ENCODE measurements at regions not wholly inside any gene's neighbourhood (a gene's known extent, or its start where the extent isn't known, plus 50 kb on each side); places are given as distances from the start of the nearest gene placed in this dataset.

DNA sequence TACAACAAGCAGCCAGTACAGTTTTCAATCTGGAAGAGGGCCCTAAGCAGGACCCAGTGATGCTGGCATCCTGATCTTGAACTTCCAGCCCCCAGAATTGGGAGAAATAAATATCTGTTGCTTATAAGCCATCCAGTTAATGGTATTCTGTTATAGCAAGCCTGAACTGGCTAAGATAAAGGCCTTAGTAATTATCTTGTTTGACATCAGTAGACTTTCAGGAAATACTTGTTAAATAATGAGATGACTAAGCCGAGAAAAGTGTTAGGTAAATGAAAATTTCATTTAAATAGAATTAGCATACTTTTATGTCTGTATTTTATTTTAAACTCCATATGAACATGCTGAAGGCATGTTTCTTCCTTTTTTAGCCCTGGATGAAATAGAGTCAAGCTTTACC lies 188.2 kb downstream of the OLFM4 start:
- H2AFZ ChIP-seq (ENCODE audit: low read depth, low read length), result no peak overlapping the region
- peaks cover 2% of the 10 kb centered on the region for H3K9me3 ChIP-seq (replicated peaks; ENCODE audit: control insufficient read depth, insufficient read depth, low read length)
- no peaks in the 10 kb centered on the region for H3K36me3 ChIP-seq (ENCODE audit: control insufficient read depth in 2 of 2, extremely low read depth in 1 of 2, insufficient read depth in 2 of 2, low read length in 2 of 2)
- H3K4me3 ChIP-seq (replicated peaks in 1 of 3; ENCODE audit: insufficient read depth in 1 of 3, low read depth in 1 of 3, low read length in 3 of 3), result no peak overlapping the region
- no TSS peak for BruUV-seq (replicated peaks)
- TF ChIP-seq MYC (IDR thresholded peaks at IDR 0.05; ENCODE audit: low read depth, low read length), result no peak
- TF ChIP-seq, protein P1, sequence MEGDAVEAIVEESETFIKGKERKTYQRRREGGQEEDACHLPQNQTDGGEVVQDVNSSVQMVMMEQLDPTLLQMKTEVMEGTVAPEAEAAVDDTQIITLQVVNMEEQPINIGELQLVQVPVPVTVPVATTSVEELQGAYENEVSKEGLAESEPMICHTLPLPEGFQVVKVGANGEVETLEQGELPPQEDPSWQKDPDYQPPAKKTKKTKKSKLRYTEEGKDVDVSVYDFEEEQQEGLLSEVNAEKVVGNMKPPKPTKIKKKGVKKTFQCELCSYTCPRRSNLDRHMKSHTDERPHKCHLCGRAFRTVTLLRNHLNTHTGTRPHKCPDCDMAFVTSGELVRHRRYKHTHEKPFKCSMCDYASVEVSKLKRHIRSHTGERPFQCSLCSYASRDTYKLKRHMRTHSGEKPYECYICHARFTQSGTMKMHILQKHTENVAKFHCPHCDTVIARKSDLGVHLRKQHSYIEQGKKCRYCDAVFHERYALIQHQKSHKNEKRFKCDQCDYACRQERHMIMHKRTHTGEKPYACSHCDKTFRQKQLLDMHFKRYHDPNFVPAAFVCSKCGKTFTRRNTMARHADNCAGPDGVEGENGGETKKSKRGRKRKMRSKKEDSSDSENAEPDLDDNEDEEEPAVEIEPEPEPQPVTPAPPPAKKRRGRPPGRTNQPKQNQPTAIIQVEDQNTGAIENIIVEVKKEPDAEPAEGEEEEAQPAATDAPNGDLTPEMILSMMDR (IDR thresholded peaks at IDR 0.05; ENCODE audit: extremely low read depth in 1 of 2, insufficient read depth in 1 of 2, low read depth in 1 of 2, low read length in 2 of 2), result no peak
- TF ChIP-seq GATA2 (IDR thresholded peaks at IDR 0.05; ENCODE audit: insufficient read depth, insufficient read length, low read depth, low read length), result no peak
- TF ChIP-seq, protein P2, sequence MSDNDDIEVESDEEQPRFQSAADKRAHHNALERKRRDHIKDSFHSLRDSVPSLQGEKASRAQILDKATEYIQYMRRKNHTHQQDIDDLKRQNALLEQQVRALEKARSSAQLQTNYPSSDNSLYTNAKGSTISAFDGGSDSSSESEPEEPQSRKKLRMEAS (IDR thresholded peaks at IDR 0.05; ENCODE audit: insufficient read depth, insufficient read length), result no peak
- no peak for TF ChIP-seq JUN (IDR thresholded peaks at IDR 0.05; ENCODE audit: borderline replicate concordance, insufficient read depth, insufficient read length, low read depth)
- no peak for TF ChIP-seq POLR2AphosphoS5 (IDR thresholded peaks at IDR 0.05; ENCODE audit: insufficient read depth, low read depth, low read length)
- TF ChIP-seq EZH2 (IDR thresholded peaks at IDR 0.05; ENCODE audit: borderline replicate concordance, low read depth, low read length, severe bottlenecking), result no peak
- no peak for TF ChIP-seq POLR2A (IDR thresholded peaks at IDR 0.05; ENCODE audit: low read depth, low read length)
- TF ChIP-seq FOS (IDR thresholded peaks at IDR 0.05; ENCODE audit: borderline replicate concordance, insufficient read depth, low read length), result no peak
- H3K27me3 ChIP-seq (ENCODE audit: control insufficient read depth in 2 of 2, insufficient read depth in 2 of 2, low read length in 2 of 2), result no peaks in the 10 kb centered on the region
- no peak overlapping the region for H3K9ac ChIP-seq (replicated peaks; ENCODE audit: extremely low read depth, insufficient read depth, low read length)
- intact Hi-C loops (cut with micrococcal nuclease) (no loop called here), dilution Hi-C loops (cut with MboI; ENCODE audit: extremely low pct_ligation_motif_present, low sequenced_read_pairs) (no loop called here)
- FAIRE-seq, result no peak
- H3K9me1 ChIP-seq (replicated peaks; ENCODE audit: control insufficient read depth, extremely low read depth, insufficient read depth, low read length), result no peaks in the 10 kb centered on the region
- no peak overlapping the region for H3K4me2 ChIP-seq (ENCODE audit: insufficient read depth, low read length)
- no peaks in the 10 kb centered on the region for H3K79me2 ChIP-seq (ENCODE audit: control insufficient read depth, insufficient read depth, low read length)
- ChIA-PET POLR2A (no interaction called here), CTCF (no interaction called here)
- H3K27ac ChIP-seq (ENCODE audit: insufficient read depth, low read depth, low read length), result no peak overlapping the region
- no peaks in the 10 kb centered on the region for H3K4me1 ChIP-seq (ENCODE audit: control insufficient read depth, extremely low read depth, insufficient read depth, low read length)
- H4K20me1 ChIP-seq (replicated peaks; ENCODE audit: control insufficient read depth, extremely low read depth, insufficient read depth, low read length), result no peaks in the 10 kb centered on the region
- no peak for DNase-seq (ENCODE audit: low read depth, low spot score)
